ENCODE measurements at regions not wholly inside any gene's neighbourhood (a gene's known extent, or its start where the extent isn't known, plus 50 kb on each side); places are given as distances from the start of the nearest gene placed in this dataset.

GRCh38 chr9:3161912-3162311 is 318.0 kb upstream of the PUM3 start:
- DNase-seq (no peak), ATAC-seq (no peak)
- no peaks in the 10 kb centered on the region for H3K9me3 ChIP-seq
- no peaks in the 10 kb centered on the region for H3K4me1 ChIP-seq
- intact Hi-C loops (cut with DNase I; ENCODE audit: low total_unique reads) = no loop called here
- no peak overlapping the region for H3K4me3 ChIP-seq
- in situ Hi-C loops (cut with MboI; ENCODE audit: low sequenced_read_pairs in 4 of 4) = no loop called here
- H3K36me3 ChIP-seq = no peaks in the 10 kb centered on the region
- H3K27me3 ChIP-seq = no peaks in the 10 kb centered on the region
- TF ChIP-seq CTCF (IDR thresholded peaks at IDR 0.05 in 4 of 5, conservative IDR thresholded peaks at IDR 0.05 in 1 of 5) (no peak), POLR2A (IDR thresholded peaks at IDR 0.05) (no peak)
- no peak overlapping the region for H3K27ac ChIP-seq

GRCh38 chr9:3157011-3157410 is 313.1 kb upstream of the PUM3 start:
- Histone ChIP-seq H3K9me3 (no peaks in the 10 kb centered on the region), H3K27ac (no peak overlapping the region), H3K36me3 (no peaks in the 10 kb centered on the region), H3K4me3 (no peak overlapping the region), H3K27me3 (no peaks in the 10 kb centered on the region), H3K4me1 (no peaks in the 10 kb centered on the region)
- ATAC-seq (no peak), DNase-seq (no peak)
- TF ChIP-seq POLR2A (IDR thresholded peaks at IDR 0.05) (no peak), CTCF (IDR thresholded peaks at IDR 0.05 in 4 of 5, conservative IDR thresholded peaks at IDR 0.05 in 1 of 5) (no peak)
- intact Hi-C loops (cut with DNase I; ENCODE audit: low total_unique reads) = no loop called here
- in situ Hi-C loops (cut with MboI; ENCODE audit: low sequenced_read_pairs in 4 of 4) = no loop called here

DNA sequence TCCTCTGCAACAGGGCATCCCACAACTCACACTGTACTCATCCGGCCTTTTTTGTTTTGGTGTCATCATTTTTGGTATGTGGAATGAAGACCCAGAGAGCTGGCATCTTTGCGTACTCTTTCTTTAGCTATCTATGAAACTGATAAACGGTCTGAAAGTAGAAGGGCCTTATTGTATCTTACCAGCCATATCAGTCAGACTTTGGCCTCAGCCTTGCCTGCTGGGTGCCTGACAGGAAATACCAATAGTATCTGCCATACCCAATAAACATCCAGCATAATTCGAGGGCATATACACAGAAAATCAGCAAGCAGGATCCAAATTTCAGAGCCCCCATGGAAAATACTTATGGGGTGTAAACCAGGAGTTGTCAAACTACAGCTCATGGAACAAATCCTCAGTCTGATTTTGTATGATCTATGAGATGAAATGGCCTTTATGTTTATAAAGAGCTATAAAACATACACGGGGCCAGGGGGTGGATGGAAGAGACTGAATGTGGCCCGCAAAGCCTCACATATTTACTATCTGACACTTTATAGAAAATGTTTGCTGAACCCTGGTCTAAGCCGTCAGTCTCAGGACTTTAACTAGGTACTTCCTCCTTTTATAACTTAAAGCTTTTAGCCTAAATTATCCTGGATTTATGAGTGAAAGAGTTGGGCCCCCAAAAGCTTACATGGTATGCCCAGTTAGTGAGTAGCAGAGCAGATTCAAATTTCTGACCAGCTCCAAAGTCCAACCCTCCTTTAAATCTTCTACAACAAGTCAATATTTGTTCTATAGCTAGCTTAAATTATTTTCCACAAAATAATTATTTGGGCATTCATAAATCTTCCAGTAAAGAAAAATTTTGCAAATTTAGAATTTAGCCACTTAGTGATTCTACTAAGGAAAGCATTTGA is 308.0 kb upstream of the PUM3 start:
- no peaks in the 10 kb centered on the region for H3K36me3 ChIP-seq
- no peak for ATAC-seq
- H3K4me3 ChIP-seq = no peak overlapping the region
- in situ Hi-C loops (cut with MboI; ENCODE audit: low sequenced_read_pairs in 4 of 4) (no loop called here), intact Hi-C loops (cut with DNase I; ENCODE audit: low total_unique reads) (no loop called here)
- H3K27me3 ChIP-seq = no peaks in the 10 kb centered on the region
- DNase-seq = no peak
- H3K9me3 ChIP-seq = no peaks in the 10 kb centered on the region
- TF ChIP-seq CTCF (IDR thresholded peaks at IDR 0.05 in 4 of 5, conservative IDR thresholded peaks at IDR 0.05 in 1 of 5) (no peak), POLR2A (IDR thresholded peaks at IDR 0.05) (no peak)
- H3K4me1 ChIP-seq = no peaks in the 10 kb centered on the region
- no peak overlapping the region for H3K27ac ChIP-seq

- H3K4me1 ChIP-seq = no peaks in the 10 kb centered on the region
- no peaks in the 10 kb centered on the region for H3K27me3 ChIP-seq
- no peak overlapping the region for H3K27ac ChIP-seq
- DNase-seq = no peak
- intact Hi-C loops (cut with DNase I; ENCODE audit: low total_unique reads) = no loop called here
- no peaks in the 10 kb centered on the region for H3K36me3 ChIP-seq
- TF ChIP-seq POLR2A (IDR thresholded peaks at IDR 0.05) = no peak
- TF ChIP-seq CTCF (IDR thresholded peaks at IDR 0.05 in 4 of 5, conservative IDR thresholded peaks at IDR 0.05 in 1 of 5) = no peak
- no peak overlapping the region for H3K4me3 ChIP-seq
- no peak for ATAC-seq
- in situ Hi-C loops (cut with MboI; ENCODE audit: low sequenced_read_pairs in 4 of 4) = no loop called here
- H3K9me3 ChIP-seq = no peaks in the 10 kb centered on the region
Observed at GRCh38 chr9:3150074-3150473, 306.2 kb upstream of the PUM3 start.

Data from gastrocnemius medialis (tissue), 4 donors.